Lower lobe of right lung (tissue), 2 donors: ENCODE measurements at regions not wholly inside any gene's neighbourhood (a gene's known extent, or its start where the extent isn't known, plus 50 kb on each side); places are given as distances from the start of the nearest gene placed in this dataset.

ENCODE experiments used
- ATAC-seq, 2 donors: fragments of 200-7000 bp; cut with Tn5 transposase; one replicate each; pipeline ENCODE4 v1.9.1; 2020 to 2022; ENCODE audit warnings: mild to moderate bottlenecking in 2 of 2, moderate library complexity in 2 of 2
- DNase-seq: peaks from one replicate; pipeline ENCODE4 v3.0.0-alpha.2; 2020
- H3K27ac ChIP-seq: fragments of 200-600 bp; one replicate; pipeline ENCODE4 v1.8.0; 2022
- H3K27me3 ChIP-seq: fragments of 200-600 bp; one replicate; pipeline ENCODE4 v1.8.0; 2022; ENCODE audit warnings: low read depth
- H3K36me3 ChIP-seq: fragments of 200-600 bp; one replicate; pipeline ENCODE4 v1.8.0; 2022; ENCODE audit warnings: mild to moderate bottlenecking
- H3K4me1 ChIP-seq: fragments of 200-600 bp; one replicate; pipeline ENCODE4 v1.8.0; 2022
- H3K4me3 ChIP-seq: fragments of 200-600 bp; one replicate; pipeline ENCODE4 v1.8.0; 2022; ENCODE audit warnings: mild to moderate bottlenecking
- H3K9me3 ChIP-seq: fragments of 200-600 bp; one replicate; pipeline ENCODE4 v1.8.0; 2022
- intact Hi-C: fragments of 100-400 bp; cut with DNase I; formaldehyde crosslinking; loops from one replicate; pipeline ENCODE4 v1.11.0; 2022
- TF ChIP-seq, protein P1 (sequence below): fragments of 200-600 bp; IDR thresholded peaks from one replicate; pipeline ENCODE4 v1.8.0; 2022; ENCODE audit warnings: antibody characterized with exemption, mild to moderate bottlenecking
- donor health status: DM: no; HTN: yes; CAD: no; lungs with severe emphysema.

DNA sequence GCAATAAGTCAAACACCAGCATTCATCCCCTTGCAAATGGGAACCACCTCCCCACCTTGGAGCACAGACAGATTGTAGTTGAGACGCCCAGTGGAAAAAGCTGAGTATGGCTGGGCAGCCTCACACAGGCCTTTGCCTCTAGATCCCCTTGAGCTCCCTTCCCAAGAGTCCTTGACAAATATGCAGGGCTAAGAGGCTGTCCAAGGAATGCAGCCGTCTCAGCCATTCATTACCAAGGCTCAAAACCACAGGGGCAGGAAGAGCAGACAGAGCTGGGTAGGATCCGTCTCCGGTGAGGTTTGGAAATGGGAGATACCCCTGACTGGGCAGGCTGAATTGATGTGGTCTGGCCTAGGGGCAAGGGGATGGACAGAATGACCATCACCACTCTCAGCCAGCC lies 557.1 kb downstream of the TNS1 start:
- Histone ChIP-seq H3K4me3 (no peak overlapping the region), H3K4me1 (no peaks in the 10 kb centered on the region), H3K9me3 (no peaks in the 10 kb centered on the region), H3K27ac (no peak overlapping the region), H3K27me3 (no peaks in the 10 kb centered on the region), H3K36me3 (no peaks in the 10 kb centered on the region)
- ATAC-seq (peak; percentile 81 to 88), DNase-seq (no peak)
- intact Hi-C loops: no loop called here
- TF ChIP-seq, protein P1, sequence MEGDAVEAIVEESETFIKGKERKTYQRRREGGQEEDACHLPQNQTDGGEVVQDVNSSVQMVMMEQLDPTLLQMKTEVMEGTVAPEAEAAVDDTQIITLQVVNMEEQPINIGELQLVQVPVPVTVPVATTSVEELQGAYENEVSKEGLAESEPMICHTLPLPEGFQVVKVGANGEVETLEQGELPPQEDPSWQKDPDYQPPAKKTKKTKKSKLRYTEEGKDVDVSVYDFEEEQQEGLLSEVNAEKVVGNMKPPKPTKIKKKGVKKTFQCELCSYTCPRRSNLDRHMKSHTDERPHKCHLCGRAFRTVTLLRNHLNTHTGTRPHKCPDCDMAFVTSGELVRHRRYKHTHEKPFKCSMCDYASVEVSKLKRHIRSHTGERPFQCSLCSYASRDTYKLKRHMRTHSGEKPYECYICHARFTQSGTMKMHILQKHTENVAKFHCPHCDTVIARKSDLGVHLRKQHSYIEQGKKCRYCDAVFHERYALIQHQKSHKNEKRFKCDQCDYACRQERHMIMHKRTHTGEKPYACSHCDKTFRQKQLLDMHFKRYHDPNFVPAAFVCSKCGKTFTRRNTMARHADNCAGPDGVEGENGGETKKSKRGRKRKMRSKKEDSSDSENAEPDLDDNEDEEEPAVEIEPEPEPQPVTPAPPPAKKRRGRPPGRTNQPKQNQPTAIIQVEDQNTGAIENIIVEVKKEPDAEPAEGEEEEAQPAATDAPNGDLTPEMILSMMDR: no peak

DNA sequence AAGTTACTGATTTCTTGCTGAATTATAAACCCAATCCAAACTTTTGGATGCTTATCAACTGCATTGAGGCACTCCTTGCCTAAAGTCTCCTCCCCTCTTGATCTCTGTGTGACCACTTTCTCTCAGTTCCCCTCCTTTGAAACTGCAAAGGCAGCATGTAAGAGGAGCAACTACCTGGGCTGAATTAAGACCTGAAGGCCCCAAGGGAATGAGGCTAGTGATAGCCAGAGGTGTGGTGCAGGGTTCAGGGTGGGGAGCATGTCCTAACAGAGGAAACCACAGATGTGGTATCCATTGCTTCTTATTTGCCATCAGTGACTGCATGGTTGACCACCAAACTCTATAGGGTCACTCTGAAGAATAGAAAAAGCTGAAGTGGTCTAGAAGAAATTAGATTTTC lies 557.9 kb downstream of the TNS1 start:
- intact Hi-C loops: no loop called here
- ATAC-seq: no peak
- no peaks in the 10 kb centered on the region for H3K27me3 ChIP-seq
- no peak for DNase-seq
- H3K4me1 ChIP-seq: no peaks in the 10 kb centered on the region
- no peak overlapping the region for H3K4me3 ChIP-seq
- no peak overlapping the region for H3K27ac ChIP-seq
- TF ChIP-seq, protein P1: no peak
- no peaks in the 10 kb centered on the region for H3K9me3 ChIP-seq
- no peaks in the 10 kb centered on the region for H3K36me3 ChIP-seq

DNA sequence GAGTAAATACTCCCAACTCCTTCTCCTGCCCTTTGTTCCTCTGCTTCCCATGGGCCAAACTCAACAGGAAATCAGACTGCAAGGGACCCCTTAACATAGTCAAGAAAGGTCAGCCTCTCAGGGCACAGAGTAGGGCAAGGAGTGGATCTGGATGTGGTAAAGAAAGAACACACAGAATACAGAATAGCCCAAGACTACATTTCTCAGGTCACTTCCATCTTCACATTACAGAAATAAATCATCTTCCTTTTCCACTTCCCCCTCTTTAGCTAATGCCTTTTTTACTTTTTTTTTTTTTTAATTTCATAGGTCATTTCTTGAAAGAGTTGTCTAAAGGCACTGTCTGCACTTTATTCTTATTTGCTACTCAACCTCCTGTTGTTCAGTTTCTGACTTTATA lies 558.3 kb downstream of the TNS1 start:
- Histone ChIP-seq H3K36me3 (no peaks in the 10 kb centered on the region), H3K27me3 (no peaks in the 10 kb centered on the region), H3K9me3 (no peaks in the 10 kb centered on the region), H3K4me1 (no peaks in the 10 kb centered on the region), H3K4me3 (no peak overlapping the region), H3K27ac (no peak overlapping the region)
- TF ChIP-seq, protein P1: no peak
- intact Hi-C loops: no loop called here
- DNase-seq: no peak
- no peak for ATAC-seq

DNA sequence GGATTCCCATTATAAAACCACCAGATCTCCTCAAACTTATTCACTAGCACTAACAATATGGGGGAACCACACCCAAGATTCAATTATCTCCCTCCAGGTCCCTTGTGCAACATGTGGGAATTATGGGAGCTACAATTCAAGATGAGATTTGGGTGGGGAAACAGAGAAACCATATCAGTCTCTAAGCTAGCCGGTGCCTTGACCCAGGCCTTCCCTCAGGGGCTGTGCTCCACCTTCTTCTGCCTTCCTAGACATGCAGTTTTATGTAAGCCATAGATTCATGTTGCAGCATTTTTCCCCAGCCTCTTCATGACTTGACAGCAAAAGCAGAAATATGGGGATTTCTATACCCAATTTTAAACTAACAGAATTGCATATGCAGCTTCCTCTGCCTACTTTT lies 559.2 kb downstream of the TNS1 start:
- TF ChIP-seq, protein P1: no peak
- no peak for ATAC-seq
- no peak for DNase-seq
- Histone ChIP-seq H3K27ac (no peak overlapping the region), H3K4me3 (no peak overlapping the region), H3K36me3 (no peaks in the 10 kb centered on the region), H3K27me3 (no peaks in the 10 kb centered on the region), H3K9me3 (no peaks in the 10 kb centered on the region), H3K4me1 (no peaks in the 10 kb centered on the region)
- intact Hi-C loops: no loop called here

DNA sequence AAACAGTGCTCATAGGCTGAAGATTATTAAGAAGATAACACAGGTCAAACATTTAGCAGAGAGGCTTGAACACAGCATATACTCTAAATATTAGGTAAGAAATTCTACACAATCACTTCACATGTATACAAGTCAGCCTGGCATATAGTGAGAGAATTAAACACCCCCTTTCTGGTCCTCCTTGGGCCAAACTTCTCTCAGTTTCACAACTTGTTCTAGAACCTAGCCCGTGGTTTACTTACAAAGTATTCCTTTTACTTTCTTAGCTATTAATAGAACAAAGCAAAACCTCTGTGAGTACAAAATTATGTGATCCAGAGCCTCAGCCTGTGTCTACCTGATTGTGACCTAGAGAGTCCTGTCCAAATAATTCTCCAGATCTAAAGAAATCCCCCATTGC lies 562.8 kb downstream of the TNS1 start:
- peaks cover 30% of the 10 kb centered on the region for H3K4me1 ChIP-seq
- ATAC-seq (no peak), DNase-seq (no peak)
- no peak overlapping the region for H3K4me3 ChIP-seq
- H3K27ac ChIP-seq: no peak overlapping the region
- H3K36me3 ChIP-seq: no peaks in the 10 kb centered on the region
- H3K9me3 ChIP-seq: no peaks in the 10 kb centered on the region
- H3K27me3 ChIP-seq: no peaks in the 10 kb centered on the region
- TF ChIP-seq, protein P1: no peak
- intact Hi-C loops: no loop called here

DNA sequence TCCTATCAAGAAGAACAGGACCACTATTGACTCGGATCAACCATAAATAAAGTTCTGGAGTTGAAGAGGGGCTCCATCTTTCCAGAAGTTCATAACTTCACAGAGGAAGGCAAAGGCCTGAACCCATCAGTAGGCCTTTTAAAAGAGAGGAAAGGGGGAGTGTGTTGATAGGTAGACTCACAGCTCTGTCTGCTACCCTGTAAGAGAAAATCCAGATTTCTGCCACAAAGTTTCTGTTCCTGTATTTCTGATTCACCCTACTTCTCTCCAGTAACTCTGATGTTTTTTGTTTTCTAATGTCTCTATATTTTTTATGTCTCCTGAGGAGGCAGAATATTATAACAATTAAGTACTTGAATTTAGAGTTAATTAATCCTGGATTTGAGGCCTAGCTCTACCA lies 564.0 kb downstream of the TNS1 start:
- Histone ChIP-seq H3K9me3 (no peaks in the 10 kb centered on the region), H3K27ac (no peak overlapping the region), H3K27me3 (no peaks in the 10 kb centered on the region), H3K4me3 (no peak overlapping the region), H3K36me3 (no peaks in the 10 kb centered on the region), H3K4me1 (peaks cover 39% of the 10 kb centered on the region)
- intact Hi-C loops: no loop called here
- ATAC-seq (no peak), DNase-seq (no peak)
- TF ChIP-seq, protein P1: no peak
